NCI-H1105 (cell line): ENCODE measurements at regions not wholly inside any gene's neighbourhood (a gene's known extent, or its start where the extent isn't known, plus 50 kb on each side); places are given as distances from the start of the nearest gene placed in this dataset.

Source experiments
- DNase-seq: peaks from one replicate; lab custom pipeline; 2025; lab: John Stamatoyannopoulos, UW

GRCh38 chr13:100854006-100854405, 179.4 kb upstream of the TMTC4 start:
- no peak for DNase-seq

DNA sequence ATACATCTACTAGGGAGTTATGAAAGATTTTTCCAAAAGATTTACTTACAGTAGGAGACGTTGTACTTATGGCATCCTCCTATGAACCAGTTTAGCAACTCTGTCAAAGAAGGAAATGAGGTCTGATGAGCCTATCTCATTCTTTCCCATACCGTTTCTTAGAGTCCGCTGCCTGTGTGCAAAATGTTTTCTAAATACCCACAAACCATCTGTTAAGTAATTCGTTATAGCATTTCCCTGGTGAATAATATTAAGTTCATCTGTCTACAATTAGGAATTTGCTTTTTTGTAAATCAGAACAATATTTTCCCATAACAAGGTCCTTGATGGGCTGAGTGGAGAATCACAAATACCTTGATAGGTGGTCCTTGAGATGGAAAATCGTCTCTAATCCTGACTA, 178.8 kb upstream of the TMTC4 start:
- no peak for DNase-seq

GRCh38 chr13:100852146-100852545, 177.6 kb upstream of the TMTC4 start:
- DNase-seq = no peak

GRCh38 chr13:100848304-100848703, 173.7 kb upstream of the TMTC4 start:
- DNase-seq = no peak

GRCh38 chr13:100845128-100845757, 170.6 kb upstream of the TMTC4 start:
- DNase-seq = no peak

DNA sequence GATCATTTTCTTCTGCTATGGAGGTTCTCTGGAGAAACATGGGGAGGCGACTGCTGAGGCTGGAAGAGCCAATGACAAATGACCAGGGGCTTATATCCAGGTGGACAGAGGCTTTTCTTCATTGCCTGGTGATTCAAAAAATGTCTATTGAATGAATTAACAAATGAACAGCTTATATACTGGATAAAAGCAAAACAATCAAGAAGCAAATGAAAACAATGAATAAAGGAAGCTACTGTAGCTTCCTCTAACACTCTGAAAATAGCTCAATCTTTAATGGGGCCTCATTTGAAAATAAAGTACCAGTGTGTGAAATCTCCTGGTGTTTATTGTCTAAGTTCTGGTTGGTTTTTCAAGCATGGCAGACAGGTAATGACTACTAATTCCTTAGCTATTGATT, 167.5 kb upstream of the TMTC4 start:
- no peak for DNase-seq

GRCh38 chr13:100838387-100838786, 163.8 kb upstream of the TMTC4 start:
- no peak for DNase-seq

DNA sequence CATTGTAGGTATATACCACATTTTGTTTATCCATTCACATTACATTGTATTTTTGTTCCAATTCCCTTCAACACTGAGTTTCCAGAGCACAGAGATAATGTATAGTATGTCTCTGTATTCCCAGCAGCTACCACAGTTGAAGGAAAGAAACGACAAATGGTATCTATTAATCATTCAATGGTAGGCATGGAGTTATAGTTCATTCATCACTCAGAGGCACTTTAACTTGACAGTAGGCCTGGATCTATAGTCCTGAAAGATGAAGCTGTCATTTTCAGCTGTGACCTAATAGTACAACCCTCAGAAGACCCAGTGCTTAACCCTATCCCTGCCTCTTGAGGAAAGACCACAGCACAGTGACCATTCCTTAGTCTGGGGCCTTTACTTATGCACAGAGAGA, 163.0 kb upstream of the TMTC4 start:
- DNase-seq = no peak

- DNase-seq = no peak
Observed at GRCh38 chr13:100836711-100837110, 162.1 kb upstream of the TMTC4 start.

- DNase-seq = no peak
Observed at GRCh38 chr13:100835695-100836094, 161.1 kb upstream of the TMTC4 start.

DNA sequence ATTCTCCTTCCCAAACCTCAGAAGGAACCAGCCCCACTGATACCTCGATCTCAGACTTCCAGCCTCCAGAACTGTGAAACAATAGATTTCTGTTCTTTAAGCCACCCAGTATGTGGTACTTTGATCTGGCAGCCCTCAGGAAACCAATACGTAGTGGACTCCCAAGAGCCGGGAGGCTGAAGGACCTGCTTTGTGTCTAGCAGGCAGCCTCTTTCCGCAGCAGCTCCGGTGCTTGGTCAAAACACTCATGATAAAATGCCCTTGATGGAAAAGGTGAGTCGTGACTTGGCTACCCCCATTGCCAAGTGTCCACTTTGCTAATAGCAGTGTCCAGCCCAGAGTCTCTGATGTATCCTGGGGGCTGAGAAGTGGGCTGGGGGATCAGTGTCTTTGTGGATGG, 158.8 kb upstream of the TMTC4 start:
- DNase-seq = no peak

DNA sequence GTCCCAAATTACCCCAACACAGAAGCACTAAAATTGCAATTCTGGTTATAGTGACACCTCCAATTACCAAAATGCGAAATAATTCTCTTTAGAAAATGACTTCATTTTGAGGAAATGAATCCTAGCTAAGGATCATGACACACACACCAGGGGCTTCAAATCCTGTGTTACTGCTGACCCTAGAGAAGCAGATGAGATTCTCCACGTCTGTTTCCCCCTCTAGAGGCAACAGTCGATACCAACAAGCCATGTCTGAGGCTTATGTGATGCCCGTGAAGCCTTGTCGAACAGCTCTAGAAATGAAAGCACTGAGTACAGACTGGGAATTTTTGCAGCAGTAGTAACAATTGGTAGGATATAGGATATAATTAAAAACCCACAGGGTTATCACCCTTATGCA, 153.6 kb upstream of the TMTC4 start:
- DNase-seq = no peak

- no peak for DNase-seq
Observed at GRCh38 chr13:100827489-100828176, 153.0 kb upstream of the TMTC4 start.

- no peak for DNase-seq
Observed at GRCh38 chr13:100826441-100826840, 151.8 kb upstream of the TMTC4 start.

GRCh38 chr13:100825557-100825956, 151.0 kb upstream of the TMTC4 start:
- no peak for DNase-seq

DNA sequence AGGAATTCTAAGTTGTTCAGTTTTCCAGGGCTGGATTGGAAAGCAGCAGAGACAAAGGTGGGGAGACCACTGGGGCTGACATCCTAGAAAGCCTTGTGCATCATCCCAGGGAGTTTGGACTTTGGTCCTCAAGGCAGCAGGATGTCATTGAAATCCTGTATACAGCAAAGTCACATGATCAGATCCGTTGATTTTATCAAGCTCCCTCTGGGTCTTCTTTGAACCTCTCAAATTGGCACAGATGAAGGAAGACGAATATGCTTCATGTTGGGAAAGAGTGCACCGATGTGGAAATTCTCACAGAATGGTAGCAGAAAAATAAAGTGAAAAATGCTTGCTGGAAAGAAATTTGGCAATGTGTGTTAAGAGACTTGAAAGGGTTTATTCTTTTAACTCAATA, 149.8 kb upstream of the TMTC4 start:
- DNase-seq = no peak

DNA sequence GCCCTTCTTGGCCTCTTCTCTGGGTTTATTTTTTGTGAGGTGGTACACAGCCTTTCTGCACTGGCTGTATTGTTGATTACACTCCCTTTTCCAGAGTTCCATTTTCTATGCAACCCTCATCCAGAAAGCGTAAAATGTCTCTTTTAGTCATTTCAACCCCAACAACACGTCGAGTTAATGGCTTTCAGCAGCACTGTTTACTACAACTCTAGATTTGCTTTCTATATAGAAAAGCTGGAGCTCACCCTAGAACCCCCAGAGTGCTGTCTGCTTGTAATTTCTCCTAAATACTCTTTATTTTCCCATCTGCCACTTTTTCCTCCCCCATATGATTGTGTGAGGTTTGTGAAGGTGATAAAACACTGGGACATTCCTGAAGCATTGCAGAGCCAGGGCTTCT, 148.9 kb upstream of the TMTC4 start:
- no peak for DNase-seq

- DNase-seq = no peak
Observed at GRCh38 chr13:100822871-100823443, 148.4 kb upstream of the TMTC4 start.

GRCh38 chr13:100818711-100819110, 144.1 kb upstream of the TMTC4 start:
- DNase-seq = no peak

DNA sequence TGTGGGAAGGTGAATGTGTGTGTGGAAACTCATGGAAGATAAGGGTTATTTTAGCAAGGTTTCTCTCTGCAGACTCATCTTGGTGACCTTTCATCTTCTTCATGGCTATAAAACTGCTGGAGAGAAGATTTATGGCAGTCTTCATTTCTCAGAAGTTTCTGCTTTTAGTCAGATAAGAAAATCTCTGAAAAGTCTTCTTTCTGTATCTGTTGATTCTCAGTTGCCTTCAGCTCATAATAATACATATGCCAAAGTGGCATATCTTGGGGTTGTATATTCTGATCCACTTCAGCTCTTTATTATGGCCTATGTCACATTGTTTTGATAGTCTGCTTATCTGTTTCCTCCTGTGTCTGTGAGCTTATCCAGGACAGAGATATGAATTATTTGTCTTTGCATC, 143.3 kb upstream of the TMTC4 start:
- no peak for DNase-seq

DNA sequence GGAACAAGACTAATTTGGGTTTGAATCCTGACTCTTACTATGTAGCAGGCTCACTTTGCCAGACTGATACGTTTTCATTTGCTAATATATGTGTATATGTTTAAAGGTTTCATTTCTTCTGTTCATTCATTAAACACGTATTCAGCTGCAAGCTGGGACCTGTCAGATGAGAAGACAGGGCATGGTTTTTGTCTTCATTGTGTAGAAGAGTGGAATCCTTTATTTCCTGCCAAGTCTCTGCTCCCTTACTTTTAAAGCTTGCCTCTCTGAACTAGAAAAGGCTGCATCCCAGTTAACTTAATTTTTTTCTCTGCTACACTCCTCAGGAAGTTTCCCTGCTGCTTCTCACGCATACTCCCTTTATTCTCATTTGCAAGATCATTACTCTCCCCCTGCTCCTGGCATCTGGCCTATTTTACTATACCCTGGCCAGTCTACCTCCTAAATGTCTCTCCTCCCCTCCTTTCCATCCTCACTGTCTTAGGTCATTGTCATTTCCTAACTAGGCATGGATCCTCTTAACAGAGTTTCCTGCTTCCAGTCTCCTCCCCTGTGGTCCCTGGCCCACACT, 141.0 kb upstream of the TMTC4 start:
- DNase-seq = no peak

DNA sequence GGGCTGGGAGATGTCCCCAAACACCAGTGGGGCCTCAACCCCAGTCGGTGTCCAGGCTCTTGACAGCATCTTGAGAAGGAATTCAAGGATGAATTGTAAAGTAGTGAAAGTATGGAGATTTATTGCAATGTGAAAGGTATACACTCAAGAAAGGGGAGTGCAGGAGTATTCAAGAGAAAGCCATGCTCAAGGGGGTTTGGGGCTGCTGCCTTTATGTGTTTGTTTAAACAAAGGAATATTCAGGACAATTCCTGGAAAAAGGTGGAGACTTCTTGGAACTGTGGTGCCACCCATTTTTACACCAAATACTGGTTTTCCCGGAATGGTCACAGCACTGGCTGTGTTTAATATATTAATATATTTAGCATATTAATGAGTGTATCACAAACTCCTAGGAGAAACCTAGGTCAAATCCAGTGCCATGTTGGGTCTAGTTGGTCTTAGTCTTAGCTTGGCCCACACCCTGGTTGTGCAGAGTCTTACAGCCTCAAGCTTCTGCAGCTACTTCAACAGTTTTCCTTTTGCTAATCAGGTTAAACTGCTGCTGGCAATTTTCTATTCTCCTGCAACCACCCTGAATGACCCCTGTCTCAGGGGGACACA, 138.5 kb upstream of the TMTC4 start:
- DNase-seq = no peak

DNA sequence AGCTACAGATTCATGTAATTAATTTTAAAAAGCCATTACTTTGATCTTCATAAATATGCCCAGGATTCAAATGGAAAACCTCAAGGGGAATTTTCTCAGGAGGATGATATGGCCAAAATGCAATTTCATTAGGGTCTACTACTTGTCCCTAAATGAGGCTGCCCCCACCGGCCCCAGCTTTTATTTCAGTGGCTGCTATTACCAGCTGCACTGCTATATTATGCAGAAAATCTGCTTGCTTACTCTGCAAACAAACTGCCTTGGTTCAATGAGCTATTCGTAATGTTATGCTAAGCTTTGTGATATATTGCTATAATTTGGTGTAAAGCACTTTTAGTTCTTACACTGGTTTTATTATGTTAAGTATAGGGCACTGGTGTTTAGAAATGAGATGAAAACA, 137.3 kb upstream of the TMTC4 start:
- no peak for DNase-seq
